ENCODE measurements at regions not wholly inside any gene's neighbourhood (a gene's known extent, or its start where the extent isn't known, plus 50 kb on each side); places are given as distances from the start of the nearest gene placed in this dataset.

DNA sequence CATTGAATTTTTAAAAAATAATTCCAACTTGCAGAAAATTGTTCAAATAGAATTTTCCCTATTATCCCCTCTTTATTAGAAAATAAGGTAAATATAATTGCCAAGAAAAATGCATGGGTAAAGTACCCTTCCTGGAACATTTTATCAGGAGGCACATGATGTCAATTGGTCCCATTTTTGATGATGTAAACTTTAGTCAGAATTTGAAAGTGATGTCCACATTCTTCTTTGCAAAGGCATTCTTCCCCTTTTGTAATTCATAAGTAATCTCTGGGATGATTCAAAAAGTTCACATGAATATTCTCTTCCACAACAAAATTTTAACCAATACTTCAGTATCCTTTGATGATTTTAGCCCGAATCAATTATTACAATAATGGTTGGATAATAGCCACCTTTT, 86.9 kb upstream of the ANO3 start:
- DNase-seq (ENCODE audit: low read depth) = no peak

DNA sequence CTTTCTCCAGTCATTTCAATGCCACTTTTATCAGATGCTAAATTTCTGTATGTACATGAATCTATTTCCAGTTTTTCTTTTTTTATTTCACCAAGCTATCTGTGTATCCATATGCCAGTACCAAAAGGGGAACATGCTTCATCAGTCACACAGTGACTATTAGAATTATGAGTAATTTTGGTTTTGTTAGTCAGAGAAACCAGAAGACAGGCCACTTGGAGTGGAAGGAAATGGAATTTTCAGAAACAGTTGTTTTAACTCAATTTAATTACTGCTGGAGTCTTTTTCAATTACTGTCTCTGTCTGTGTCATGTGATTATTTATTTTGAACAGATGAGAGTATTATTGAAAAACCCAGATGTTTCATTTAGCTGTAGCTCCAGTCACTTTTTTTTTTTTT, 84.6 kb upstream of the ANO3 start:
- DNase-seq (ENCODE audit: low read depth) = no peak
- TF ChIP-seq, protein P1, sequence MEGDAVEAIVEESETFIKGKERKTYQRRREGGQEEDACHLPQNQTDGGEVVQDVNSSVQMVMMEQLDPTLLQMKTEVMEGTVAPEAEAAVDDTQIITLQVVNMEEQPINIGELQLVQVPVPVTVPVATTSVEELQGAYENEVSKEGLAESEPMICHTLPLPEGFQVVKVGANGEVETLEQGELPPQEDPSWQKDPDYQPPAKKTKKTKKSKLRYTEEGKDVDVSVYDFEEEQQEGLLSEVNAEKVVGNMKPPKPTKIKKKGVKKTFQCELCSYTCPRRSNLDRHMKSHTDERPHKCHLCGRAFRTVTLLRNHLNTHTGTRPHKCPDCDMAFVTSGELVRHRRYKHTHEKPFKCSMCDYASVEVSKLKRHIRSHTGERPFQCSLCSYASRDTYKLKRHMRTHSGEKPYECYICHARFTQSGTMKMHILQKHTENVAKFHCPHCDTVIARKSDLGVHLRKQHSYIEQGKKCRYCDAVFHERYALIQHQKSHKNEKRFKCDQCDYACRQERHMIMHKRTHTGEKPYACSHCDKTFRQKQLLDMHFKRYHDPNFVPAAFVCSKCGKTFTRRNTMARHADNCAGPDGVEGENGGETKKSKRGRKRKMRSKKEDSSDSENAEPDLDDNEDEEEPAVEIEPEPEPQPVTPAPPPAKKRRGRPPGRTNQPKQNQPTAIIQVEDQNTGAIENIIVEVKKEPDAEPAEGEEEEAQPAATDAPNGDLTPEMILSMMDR (IDR thresholded peaks at IDR 0.05; ENCODE audit: low read depth, low read length, missing control alignments) = no peak
- no peak overlapping the region for H3K4me3 ChIP-seq (ENCODE audit: low read depth, low read length)
- in situ Hi-C loops (cut with HindIII; ENCODE audit: low sequenced_read_pairs) = no loop called here

More for the DNA sequence above, 86.9 kb upstream of the ANO3 start:
- H3K4me3 ChIP-seq (ENCODE audit: low read depth, low read length) = no peak overlapping the region
- in situ Hi-C loops (cut with HindIII; ENCODE audit: low sequenced_read_pairs) = no loop called here
- TF ChIP-seq, protein P1 (IDR thresholded peaks at IDR 0.05; ENCODE audit: low read depth, low read length, missing control alignments) = no peak

DNA sequence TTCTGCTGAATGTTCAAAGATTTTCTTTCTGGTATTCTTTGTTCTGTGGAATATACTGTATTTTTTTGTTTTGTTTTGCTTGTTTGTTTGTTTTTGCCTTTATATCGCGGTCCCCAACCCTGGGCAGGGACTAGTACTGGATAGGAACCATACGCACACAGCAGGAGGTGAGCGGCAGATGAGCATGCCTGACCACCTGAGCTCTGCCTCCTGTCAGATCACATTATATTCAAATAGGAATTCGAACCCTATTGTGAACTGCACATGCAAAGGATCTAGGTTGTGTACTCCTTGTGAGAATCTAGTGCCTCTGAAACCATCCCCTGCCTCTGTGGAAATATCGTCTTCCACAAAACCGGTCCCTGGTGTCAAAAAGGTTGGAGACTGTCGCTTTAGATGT, 83.3 kb upstream of the ANO3 start:
- TF ChIP-seq, protein P1 (IDR thresholded peaks at IDR 0.05; ENCODE audit: low read depth, low read length, missing control alignments) = no peak
- no peak overlapping the region for H3K4me3 ChIP-seq (ENCODE audit: low read depth, low read length)
- in situ Hi-C loops (cut with HindIII; ENCODE audit: low sequenced_read_pairs) = no loop called here
- no peak for DNase-seq (ENCODE audit: low read depth)

DNA sequence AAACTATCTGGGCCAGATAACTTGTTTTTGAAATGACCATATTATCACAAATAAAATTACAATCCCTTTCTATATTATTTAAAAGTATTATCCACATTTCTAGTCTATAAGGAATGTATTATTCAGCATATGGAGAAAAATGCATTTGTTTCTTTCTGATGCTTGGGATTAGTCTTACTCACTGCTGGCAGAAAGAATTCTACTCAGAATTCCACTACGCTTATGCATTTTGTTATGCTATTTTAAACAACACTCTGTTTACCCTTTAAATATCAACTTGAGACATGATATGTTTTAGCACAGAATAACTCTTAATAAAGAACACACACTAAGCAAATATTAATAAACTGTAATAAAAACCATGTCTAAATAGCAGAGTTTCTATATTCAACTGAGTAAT, 77.6 kb upstream of the ANO3 start:
- TF ChIP-seq, protein P1 (IDR thresholded peaks at IDR 0.05; ENCODE audit: low read depth, low read length, missing control alignments) = no peak
- DNase-seq (ENCODE audit: low read depth) = no peak
- in situ Hi-C loops (cut with HindIII; ENCODE audit: low sequenced_read_pairs) = no loop called here
- H3K4me3 ChIP-seq (ENCODE audit: low read depth, low read length) = no peak overlapping the region

DNA sequence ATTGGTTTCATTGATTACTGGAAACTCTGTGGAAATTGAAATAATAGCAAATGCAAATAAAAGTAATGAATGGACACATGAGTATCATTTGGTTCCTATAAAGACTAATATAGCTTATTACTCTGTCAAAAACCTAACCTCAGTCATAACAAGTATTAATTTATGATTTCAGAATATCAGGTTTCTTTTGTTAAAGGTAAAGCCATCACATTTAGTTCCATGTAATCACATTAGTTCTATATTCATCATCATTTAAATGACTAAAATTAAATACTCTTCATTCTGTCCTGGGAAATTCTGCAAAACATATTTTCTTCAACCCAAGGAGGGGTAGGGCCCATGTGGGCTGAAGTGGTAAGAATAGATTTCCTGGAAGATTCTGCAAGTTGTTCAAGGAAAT, 68.2 kb upstream of the ANO3 start:
- H3K4me3 ChIP-seq (ENCODE audit: low read depth, low read length) = no peak overlapping the region
- TF ChIP-seq, protein P1 (IDR thresholded peaks at IDR 0.05; ENCODE audit: low read depth, low read length, missing control alignments) = no peak
- in situ Hi-C loops (cut with HindIII; ENCODE audit: low sequenced_read_pairs) = no loop called here
- DNase-seq (ENCODE audit: low read depth) = no peak

DNA sequence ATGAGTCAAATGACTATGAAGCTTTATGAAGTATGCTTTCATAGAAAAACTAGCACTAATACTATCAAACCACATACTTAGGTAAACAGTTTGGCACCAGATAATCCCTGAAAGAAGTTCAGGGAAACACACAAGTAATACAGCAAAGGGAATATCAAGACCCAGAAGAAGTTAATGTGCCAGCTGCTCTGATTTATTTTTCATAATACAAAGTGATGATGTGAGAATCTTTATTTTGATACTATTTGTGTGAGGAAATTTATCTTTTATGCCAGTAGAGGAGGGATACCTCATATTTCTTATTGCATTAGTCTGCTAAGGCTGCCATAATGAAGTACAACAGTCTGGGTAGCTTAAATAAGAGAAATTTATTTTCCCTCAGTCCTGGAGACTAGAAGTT, 67.7 kb upstream of the ANO3 start:
- in situ Hi-C loops (cut with HindIII; ENCODE audit: low sequenced_read_pairs) = no loop called here
- TF ChIP-seq, protein P1 (IDR thresholded peaks at IDR 0.05; ENCODE audit: low read depth, low read length, missing control alignments) = no peak

More for the DNA sequence above, 67.7 kb upstream of the ANO3 start:
- DNase-seq (ENCODE audit: low read depth) = no peak
- H3K4me3 ChIP-seq (ENCODE audit: low read depth, low read length) = no peak overlapping the region
